IPS-20b (cell line): ENCODE measurements at regions not wholly inside any gene's neighbourhood (a gene's known extent, or its start where the extent isn't known, plus 50 kb on each side); places are given as distances from the start of the nearest gene placed in this dataset.

Source experiments
- H3K27ac ChIP-seq: one replicate; pipeline ENCODE4 v1.5.1; 2013; ENCODE audit warnings: low read length
- H3K27me3 ChIP-seq: 2 replicates; pipeline ENCODE4 v1.6.1; 2013; ENCODE audit warnings: mild to moderate bottlenecking, low read length, inconsistent platforms; ENCODE audit not compliant: insufficient read depth
- H3K36me3 ChIP-seq: 2 replicates; pipeline ENCODE4 v1.6.1; 2013; ENCODE audit warnings: low read depth, mild to moderate bottlenecking, inconsistent platforms, low read length, moderate library complexity; ENCODE audit not compliant: insufficient read depth
- H3K4me1 ChIP-seq: 2 replicates; pipeline ENCODE4 v1.6.1; 2013; ENCODE audit warnings: mild to moderate bottlenecking, control low read depth, inconsistent platforms, low read length, moderate library complexity; ENCODE audit not compliant: insufficient read depth
- H3K4me3 ChIP-seq: 2 replicates; pipeline ENCODE4 v1.5.1; 2013; ENCODE audit warnings: mild to moderate bottlenecking, low read length, inconsistent platforms
- H3K9ac ChIP-seq: 2 replicates; pipeline ENCODE4 v1.6.1; 2013; ENCODE audit warnings: low read depth, mild to moderate bottlenecking, inconsistent platforms, low read length, moderate library complexity
- H3K9me3 ChIP-seq: 2 replicates; pipeline ENCODE4 v1.6.1; 2013; ENCODE audit warnings: mild to moderate bottlenecking, low read depth, low read length, inconsistent platforms; ENCODE audit not compliant: insufficient read depth

DNA sequence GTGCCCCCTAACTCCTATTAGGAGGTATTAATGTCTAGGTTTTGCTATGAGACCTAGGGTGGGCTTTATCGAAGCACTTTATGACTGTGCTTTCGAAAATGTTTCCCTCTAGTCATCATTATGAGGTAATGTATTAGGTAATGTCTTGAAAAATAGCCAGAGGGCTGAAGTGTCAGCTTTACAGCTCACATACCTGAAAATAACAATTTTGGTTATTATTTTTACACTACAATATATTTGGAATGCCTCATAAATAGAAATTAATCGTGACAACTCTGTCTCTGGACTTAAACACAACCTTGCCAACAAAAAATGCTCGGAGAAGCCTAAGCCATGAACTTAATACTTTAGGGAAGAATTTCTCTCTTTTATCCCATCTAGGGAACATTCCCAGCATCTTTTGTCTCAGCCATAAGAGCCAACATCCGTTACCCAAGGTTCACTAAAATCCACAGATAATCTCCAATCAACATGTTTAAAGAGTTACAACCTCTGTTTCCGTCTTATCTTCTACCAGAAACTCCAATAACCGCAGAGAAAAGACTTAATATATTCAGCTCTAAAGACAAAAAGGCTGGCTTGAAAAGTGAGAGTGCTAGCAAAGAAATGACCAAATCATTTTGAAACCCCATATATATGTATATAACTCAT lies 130.9 kb upstream of the RND3 start:
- H3K9ac ChIP-seq = no peak overlapping the region
- no peaks in the 10 kb centered on the region for H3K36me3 ChIP-seq
- H3K4me3 ChIP-seq = no peak overlapping the region
- H3K27ac ChIP-seq = no peak overlapping the region
- H3K4me1 ChIP-seq = peaks cover 10% of the 10 kb centered on the region; the same call in 1 of the 2 replicates
- no peaks in the 10 kb centered on the region for H3K27me3 ChIP-seq
- H3K9me3 ChIP-seq = no peaks in the 10 kb centered on the region

DNA sequence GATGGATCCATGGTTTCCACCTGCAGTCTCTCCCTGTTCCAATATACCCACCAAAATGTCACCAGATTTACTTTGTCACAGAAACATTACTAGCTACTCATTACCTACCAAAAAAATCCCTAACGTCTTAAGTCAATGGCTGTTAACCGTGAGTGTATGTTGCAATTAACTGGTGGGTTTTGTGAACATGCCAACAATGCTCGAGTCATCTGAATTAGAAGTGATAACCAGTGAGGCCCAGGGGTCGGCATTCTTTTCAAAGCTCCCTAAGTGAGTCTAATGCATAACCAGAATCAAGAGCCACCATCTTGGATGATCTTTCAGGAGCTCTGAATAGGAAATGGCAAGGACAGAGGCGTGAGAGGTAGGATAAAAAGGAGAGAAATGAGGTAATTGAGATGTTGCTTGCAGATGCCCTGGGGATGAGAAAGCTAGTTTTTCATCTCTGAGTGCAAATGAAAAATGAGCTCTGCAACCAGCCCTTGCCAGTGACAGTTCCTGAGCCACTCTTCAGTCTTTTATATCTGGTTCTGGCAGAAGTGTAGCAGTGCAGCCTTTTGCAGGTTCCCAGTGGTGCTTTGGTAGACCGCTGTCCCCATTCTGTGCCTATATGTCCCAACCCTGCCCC lies 130.0 kb upstream of the RND3 start:
- Histone ChIP-seq H3K4me3 (no peak overlapping the region), H3K36me3 (no peaks in the 10 kb centered on the region), H3K27me3 (no peaks in the 10 kb centered on the region), H3K9ac (no peak overlapping the region), H3K4me1 (peaks cover 10% of the 10 kb centered on the region; the same call in 1 of the 2 replicates), H3K27ac (no peak overlapping the region), H3K9me3 (no peaks in the 10 kb centered on the region)

DNA sequence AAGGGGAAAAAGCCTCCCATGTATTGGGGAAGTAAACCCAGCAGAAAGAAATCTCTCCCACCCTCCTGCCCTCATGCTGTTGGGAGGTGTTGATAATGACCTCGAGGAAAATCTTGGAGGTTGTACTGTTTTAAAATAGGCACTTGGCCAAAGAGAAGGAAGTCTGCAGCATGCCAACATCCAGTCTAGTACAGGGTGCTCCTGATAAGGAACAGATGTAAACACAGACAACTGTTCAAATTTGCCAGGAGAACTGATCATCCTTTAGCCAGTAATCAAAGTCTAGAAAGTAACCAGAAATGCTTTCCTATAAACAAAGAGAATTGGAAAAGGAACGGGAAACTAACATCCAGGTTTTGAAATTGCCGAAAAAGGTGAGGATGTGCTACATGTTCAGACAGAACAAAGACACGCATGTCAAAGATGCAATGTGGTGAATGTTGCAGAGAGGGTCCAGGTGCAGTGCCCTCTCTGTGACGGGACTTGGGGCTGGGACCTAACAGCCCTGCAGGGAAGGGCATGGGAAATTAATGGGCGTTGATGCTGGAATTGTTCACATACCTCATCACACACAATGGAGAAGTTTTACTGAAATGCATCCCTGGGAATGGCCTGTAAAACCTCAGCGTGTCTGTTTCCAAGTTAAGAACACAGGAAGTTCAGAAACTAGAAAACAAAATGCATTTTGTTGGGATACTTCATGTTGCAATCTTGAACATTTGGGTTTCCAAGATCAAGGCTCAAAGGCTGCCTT lies 125.7 kb upstream of the RND3 start:
- H3K36me3 ChIP-seq = no peaks in the 10 kb centered on the region
- no peak overlapping the region for H3K4me3 ChIP-seq
- H3K4me1 ChIP-seq = 0 out of 2 replicates have a peak, but pooled peaks cover 3% of the 10 kb centered on the region
- H3K9ac ChIP-seq = no peak overlapping the region
- H3K27me3 ChIP-seq = no peaks in the 10 kb centered on the region
- H3K9me3 ChIP-seq = no peaks in the 10 kb centered on the region
- H3K27ac ChIP-seq = no peak overlapping the region

DNA sequence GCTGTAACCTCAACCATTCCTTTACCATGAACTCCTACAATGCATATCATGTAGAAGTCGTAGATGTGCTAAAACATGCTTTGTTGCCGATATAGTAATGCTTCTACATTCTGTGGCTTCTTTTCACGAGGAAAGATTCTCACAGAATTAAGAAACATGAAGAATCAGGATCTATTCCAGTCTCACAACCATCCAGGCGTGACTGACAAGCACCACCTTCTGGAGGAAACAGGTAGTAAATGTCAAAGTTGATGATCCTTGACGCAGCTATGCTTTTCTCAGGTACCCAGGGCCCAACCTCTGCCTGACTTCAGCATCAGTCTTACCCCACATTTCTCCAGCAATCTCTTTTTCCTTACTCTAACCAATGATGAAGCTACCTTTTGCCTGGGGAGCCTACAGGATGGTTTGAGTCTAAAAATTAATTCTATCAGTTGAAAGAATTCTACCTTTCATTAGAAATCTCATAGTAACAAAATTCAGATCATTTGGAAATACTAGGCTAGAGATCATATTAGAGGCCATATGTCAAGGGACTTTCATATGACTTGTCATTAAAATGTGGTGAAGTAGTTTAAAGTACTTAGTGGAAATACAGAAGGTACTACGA lies 123.3 kb upstream of the RND3 start:
- Histone ChIP-seq H3K9me3 (no peaks in the 10 kb centered on the region), H3K4me3 (no peak overlapping the region), H3K36me3 (no peaks in the 10 kb centered on the region), H3K27me3 (no peaks in the 10 kb centered on the region), H3K9ac (no peak overlapping the region), H3K27ac (no peak overlapping the region), H3K4me1 (peaks cover 8% of the 10 kb centered on the region; the same call in 1 of the 2 replicates)

DNA sequence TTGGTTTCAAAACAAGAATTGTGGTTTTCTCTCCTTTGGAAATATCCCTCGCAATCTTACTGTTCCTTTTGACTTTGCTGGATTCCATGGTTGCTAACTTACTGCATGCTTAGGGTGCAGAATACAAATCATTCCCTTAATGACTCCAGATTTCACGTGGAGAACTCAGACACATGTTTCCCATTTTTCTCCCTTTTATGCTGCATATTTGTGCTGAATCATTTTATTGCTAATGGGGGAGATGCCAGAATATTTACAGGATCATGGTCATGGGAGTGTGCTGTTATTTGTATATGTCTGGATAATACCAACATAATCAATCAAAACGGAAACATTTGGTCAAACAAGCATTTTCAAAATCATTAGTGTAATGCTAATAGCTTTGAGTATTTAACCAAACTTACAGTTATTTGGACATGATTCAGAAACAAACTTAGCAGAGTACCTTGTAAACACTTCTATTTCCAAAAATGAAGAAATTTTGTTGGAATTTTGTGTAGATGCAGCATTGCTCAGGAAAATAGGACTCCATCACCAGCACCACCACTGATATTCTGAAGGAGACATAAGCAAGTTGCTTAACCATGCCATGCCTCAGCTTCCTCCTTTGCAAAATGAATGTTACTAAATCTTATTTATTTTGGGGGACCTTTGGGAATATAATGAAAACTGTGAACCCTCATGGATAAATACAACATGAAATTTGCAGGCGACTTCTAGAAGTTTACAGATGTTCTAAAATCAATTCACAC lies 122.5 kb upstream of the RND3 start:
- H3K4me1 ChIP-seq = peaks cover 8% of the 10 kb centered on the region; the same call in 1 of the 2 replicates
- H3K9me3 ChIP-seq = no peaks in the 10 kb centered on the region
- H3K36me3 ChIP-seq = no peaks in the 10 kb centered on the region
- H3K27ac ChIP-seq = no peak overlapping the region
- H3K27me3 ChIP-seq = no peaks in the 10 kb centered on the region
- no peak overlapping the region for H3K4me3 ChIP-seq
- H3K9ac ChIP-seq = no peak overlapping the region

DNA sequence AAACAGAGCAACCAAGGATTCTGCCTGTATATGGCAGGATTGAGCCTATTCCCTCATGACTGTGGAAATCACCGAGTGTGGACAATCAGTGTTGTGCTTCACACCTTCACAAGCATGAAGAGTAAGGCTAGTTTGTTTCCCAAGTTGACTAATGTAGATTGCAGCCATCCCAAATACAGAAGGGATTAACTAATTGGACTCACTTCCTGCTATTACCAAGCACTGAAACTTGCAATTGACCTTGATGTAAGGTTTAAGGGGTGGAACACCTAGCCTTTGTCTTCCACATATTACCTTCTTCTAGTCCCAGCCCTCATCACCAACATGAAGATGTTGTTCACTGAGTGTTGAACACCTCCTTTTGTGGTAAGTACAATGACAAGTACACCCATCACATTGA lies 120.9 kb upstream of the RND3 start:
- no peaks in the 10 kb centered on the region for H3K36me3 ChIP-seq
- no peak overlapping the region for H3K27ac ChIP-seq
- H3K4me1 ChIP-seq = peaks cover 5% of the 10 kb centered on the region; the same call in 1 of the 2 replicates
- H3K9ac ChIP-seq = no peak overlapping the region
- H3K4me3 ChIP-seq = no peak overlapping the region
- H3K27me3 ChIP-seq = no peaks in the 10 kb centered on the region
- no peaks in the 10 kb centered on the region for H3K9me3 ChIP-seq

DNA sequence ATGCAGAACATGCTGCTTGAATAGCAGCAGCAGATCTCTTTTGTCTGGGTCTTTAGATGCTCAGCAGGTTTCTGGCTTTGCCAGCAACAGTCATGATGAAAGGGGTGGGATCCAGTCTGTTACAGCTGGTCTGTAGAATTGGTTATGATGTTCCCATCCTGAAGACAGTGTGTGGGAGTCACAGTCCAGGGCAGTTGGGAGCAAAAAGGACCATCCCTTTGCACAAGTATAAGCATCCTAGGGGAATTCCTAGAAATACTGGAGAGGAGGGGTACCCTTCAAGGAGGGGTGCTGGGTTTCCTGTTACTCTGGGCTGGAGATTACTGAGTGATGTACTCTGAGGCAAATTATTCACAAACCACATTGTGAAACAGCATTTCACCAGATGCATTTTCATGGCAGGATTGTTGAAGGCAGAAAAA lies 119.9 kb upstream of the RND3 start:
- no peak overlapping the region for H3K27ac ChIP-seq
- H3K9ac ChIP-seq = no peak overlapping the region
- H3K36me3 ChIP-seq = no peaks in the 10 kb centered on the region
- no peaks in the 10 kb centered on the region for H3K9me3 ChIP-seq
- no peaks in the 10 kb centered on the region for H3K27me3 ChIP-seq
- H3K4me3 ChIP-seq = no peak overlapping the region
- H3K4me1 ChIP-seq = peaks cover 5% of the 10 kb centered on the region; the same call in 1 of the 2 replicates

DNA sequence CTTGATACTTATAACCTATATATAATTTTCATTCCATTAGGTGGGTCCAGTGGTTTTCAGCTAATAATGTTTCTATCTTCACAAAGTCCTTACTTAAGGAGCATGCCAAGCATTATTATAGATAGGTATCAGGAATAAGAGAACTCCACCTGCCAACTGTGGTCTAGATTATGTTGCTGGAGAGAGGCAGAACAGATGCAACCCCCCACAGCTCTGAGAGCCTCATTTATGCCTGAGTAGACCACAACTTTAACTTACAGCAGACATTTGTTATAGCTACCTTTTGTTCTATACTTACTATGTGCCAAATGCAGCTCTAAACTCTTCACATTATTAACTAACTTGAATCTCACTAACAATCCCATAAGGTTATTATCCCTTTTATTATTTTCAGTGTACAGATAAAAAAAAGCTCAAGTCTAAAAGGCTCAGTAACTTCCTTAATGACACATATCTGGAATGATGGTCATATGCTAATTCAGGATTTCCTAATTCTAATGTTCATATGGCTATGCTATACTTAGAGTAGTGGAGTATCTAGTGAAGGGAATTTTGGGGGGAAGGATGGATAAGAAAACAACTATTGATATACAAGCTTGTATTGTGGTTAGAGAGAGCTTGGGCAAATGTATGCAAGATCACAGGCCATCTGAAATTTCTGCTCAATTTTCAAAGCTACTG lies 119.1 kb upstream of the RND3 start:
- no peaks in the 10 kb centered on the region for H3K27me3 ChIP-seq
- H3K27ac ChIP-seq = no peak overlapping the region
- no peak overlapping the region for H3K9ac ChIP-seq
- H3K9me3 ChIP-seq = no peaks in the 10 kb centered on the region
- no peak overlapping the region for H3K4me3 ChIP-seq
- no peaks in the 10 kb centered on the region for H3K36me3 ChIP-seq
- peaks cover 5% of the 10 kb centered on the region; the same call in 1 of the 2 replicates for H3K4me1 ChIP-seq

DNA sequence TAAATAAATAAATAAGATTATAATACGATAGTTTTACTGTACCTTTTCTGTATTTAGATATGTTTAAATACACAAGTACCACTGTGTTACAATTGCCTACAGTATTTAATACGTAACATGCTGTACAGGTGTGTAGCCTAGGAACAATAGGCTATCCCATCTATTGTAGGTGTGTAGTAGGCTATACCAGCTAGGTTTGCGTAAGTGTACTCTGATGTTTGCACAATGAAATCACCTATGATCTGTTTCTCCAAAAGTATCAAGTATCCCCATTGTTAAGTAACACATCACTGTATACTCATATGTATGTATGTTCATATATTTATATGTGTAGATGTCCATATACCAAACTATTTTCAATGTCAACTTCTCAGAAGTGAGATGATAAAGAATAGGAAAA lies 118.2 kb upstream of the RND3 start:
- Histone ChIP-seq H3K36me3 (no peaks in the 10 kb centered on the region), H3K27me3 (no peaks in the 10 kb centered on the region), H3K9ac (no peak overlapping the region), H3K27ac (no peak overlapping the region), H3K4me1 (peaks cover 5% of the 10 kb centered on the region; the same call in 1 of the 2 replicates), H3K4me3 (no peak overlapping the region), H3K9me3 (no peaks in the 10 kb centered on the region)

DNA sequence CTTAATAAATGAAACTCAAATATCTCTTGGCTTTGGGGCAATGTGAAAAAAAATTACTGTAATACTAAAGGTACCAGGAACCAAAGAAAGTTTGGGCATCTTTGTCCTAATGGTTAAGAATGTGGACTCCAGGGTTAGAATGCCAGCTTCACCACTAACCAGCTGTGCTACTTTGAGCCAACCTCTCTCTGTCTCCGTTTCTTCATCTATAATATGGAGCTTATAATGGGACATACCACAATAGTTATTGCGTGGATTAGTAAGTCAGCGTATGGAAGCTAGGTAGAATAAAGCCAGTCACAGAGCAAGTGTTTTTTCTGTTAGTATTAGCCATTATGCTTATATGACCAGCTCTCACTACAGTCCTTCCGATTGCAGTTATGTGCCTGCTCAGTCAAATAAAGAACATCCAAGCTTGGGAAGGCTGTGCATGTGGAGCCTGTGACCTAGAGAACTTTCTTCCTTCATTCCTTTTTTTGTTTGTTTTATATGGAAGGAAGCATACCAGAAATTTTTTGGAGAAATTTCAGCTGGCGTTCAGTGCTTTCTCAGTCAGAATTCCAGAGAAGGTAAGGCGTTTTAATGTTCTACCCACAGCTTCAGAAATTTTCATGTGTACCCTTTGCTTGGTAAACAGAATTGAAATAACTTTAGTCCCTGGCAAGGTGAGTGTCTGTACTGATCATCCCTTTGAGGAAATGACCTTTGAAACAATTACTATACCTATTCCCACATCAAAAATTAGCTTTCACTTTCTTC lies 114.0 kb upstream of the RND3 start:
- H3K27me3 ChIP-seq = no peaks in the 10 kb centered on the region
- no peaks in the 10 kb centered on the region for H3K36me3 ChIP-seq
- no peaks in the 10 kb centered on the region for H3K4me1 ChIP-seq
- H3K9me3 ChIP-seq = no peaks in the 10 kb centered on the region
- no peak overlapping the region for H3K9ac ChIP-seq
- no peak overlapping the region for H3K27ac ChIP-seq
- no peak overlapping the region for H3K4me3 ChIP-seq
